GM18519 (cell line): ENCODE measurements at regions not wholly inside any gene's neighbourhood (a gene's known extent, or its start where the extent isn't known, plus 50 kb on each side); places are given as distances from the start of the nearest gene placed in this dataset.
A peak's percentile ranks its signal among the peaks of the same experiment; 100 is the strongest.

Experiments
- ATAC-seq: cut with Tn5 transposase; IDR thresholded peaks from one replicate; pipeline ENCODE4 v1.9.1; 2021; ENCODE audit warnings: mild to moderate bottlenecking, moderate library complexity; ENCODE audit not compliant: unreplicated experiment, low FRiP score

- no peak for ATAC-seq
Measured at GRCh38 chr5:174229514-174230370, 184.2 kb downstream of the NSG2 start.

GRCh38 chr5:174231956-174232487 lies 186.5 kb downstream of the NSG2 start:
- ATAC-seq = no peak

DNA sequence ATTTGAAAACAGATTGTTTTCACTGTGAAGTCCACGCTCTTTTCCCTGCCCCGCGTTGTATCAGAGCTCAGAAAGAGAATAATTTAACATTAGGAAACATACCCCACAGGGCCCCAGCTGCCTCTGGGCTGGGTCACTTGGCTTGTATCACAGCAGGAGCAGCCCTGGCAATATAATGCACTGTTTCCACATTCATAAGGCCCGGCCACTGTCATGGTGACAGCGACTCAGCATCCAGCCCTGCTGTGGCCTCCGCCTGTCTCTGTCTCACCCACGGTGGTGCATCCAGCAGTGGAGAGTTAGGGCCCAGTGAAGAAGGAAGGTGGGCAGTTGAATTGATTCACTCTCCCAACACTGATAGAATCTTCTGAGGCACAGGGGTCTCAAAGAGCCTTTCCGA lies 188.9 kb downstream of the NSG2 start:
- no peak for ATAC-seq

DNA sequence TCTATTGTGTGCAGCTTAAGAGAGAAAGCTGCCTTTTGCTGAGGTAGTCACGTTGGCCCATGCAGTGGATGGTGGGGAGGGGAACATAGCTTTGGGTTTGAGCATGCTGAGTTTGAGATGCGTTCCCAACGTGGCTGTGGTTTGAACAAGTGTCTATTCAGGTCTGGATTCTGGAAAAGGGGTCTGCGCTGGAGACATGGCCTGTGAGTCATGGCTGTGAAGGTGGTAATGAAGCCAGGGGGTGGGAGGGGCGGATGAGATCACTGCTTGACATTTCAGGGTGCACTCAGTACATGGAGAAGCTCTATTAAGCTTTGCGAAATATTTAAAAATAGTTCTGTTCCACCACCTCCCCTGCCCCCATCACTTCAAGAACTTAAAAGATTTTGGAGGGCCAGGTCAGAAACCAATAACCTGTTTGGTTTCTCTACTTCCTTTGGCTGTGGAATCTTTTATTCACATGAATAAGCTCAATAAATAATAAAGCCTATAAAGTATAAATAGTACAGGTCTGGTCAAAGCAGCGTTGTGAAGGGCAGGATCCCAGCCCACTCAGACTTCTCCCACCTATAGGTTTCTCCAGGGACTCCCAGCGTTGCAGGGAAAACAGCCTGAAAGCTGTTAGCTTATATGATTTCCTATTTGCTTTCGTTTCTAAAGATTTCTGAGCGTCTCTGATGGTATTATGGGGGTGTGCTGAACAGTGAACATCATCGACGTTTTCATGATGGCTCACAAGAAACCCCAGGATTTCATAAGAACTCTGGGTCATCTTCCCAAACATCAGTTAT lies 189.9 kb downstream of the NSG2 start:
- no peak for ATAC-seq

DNA sequence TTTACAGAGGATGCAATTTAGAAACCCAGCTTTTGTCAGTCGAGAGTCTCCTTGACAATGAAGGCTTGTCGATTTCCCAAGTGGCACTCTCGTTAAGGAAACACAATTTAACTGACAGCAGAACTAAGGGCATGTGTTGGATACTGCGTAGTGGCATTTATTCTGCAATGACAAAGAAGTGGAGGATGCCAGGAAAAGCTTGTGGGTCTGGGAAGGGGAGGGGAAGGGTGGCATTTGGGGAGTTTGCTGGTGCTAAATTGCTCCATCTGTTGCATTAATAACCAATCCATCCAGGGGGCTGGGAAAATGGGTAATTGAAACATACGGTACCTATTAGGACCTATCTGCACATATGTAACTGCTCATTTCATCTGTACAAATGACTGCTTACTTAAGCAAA lies 190.6 kb downstream of the NSG2 start:
- ATAC-seq = no peak

GRCh38 chr5:174239718-174240117 lies 194.2 kb downstream of the NSG2 start:
- ATAC-seq = no peak

DNA sequence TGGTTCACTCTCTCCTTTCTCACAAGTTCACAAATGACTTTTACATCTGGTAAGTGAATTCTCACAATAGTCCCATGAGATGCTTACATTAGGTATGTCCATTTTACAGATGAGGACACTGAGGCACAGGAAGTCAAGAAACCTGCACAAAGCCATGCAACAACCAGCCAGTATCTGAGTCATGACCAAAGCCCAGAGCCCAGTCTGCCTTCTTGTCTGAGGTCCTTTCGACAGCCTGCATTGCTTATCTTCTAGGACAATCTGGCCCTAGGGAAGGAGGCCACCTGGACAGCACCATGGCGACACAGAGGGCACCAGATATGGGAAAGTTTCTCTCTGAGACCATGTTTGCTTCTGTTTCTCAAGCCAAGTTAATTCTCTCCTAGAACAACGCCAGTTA lies 197.1 kb downstream of the NSG2 start:
- no peak for ATAC-seq

DNA sequence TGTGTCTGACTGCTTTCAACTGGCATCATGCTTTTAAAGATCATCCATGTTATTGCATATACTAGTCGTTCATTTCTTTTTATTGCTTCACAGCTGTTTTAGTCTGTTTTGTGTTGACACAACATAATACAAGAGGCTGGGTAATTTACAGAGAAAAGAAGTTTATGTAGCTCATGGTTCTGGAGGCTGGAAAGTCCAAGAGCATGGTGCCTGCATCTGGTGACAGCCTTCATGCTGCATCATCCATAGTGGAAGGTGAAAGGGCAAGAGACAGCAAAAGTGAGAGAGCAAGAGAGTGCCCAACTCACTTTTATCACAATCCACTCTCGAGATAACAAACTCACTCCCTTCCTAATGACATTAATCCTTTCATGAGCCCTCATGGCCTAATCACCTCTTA lies 198.4 kb downstream of the NSG2 start:
- no peak for ATAC-seq

- no peak for ATAC-seq
Measured at GRCh38 chr5:174245516-174246075, 200.1 kb downstream of the NSG2 start.

DNA sequence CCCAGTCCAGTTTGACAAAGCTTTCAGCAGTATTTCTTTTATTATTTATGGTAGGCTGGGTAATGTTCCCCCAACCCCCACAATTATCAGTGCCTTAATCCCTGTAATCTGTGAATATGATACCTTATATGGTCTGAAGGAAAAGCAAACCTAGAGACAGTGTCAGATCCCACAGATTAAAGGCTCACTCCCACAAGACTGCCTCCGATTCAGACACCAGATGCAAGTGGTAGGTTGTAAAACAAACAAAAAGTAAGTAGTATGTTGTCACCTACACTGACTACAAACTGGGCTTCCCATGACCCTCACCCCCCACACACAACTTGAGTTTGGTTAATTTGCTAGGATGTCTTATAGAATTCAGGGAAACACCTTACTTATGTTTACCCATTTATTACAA lies 201.2 kb downstream of the NSG2 start:
- ATAC-seq = no peak

DNA sequence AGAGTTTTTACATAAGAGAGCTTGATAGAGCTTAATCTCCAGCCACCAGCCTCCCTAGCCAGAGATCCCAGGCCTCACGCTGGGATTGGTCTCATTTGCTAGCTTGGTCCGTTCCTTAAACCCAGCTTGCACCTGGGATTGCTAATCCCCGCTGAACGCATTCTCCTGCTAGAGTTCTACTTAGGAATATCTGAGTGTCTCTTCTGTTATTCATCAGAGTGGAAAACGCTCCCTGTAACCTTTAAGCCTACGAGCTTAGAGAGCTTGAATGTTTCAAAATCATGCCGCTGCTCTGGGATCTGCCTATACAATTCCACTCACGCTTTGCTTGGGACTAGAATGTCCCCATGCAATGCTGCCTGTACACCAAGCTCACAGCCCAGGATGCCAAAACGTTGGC lies 201.8 kb downstream of the NSG2 start:
- no peak for ATAC-seq

DNA sequence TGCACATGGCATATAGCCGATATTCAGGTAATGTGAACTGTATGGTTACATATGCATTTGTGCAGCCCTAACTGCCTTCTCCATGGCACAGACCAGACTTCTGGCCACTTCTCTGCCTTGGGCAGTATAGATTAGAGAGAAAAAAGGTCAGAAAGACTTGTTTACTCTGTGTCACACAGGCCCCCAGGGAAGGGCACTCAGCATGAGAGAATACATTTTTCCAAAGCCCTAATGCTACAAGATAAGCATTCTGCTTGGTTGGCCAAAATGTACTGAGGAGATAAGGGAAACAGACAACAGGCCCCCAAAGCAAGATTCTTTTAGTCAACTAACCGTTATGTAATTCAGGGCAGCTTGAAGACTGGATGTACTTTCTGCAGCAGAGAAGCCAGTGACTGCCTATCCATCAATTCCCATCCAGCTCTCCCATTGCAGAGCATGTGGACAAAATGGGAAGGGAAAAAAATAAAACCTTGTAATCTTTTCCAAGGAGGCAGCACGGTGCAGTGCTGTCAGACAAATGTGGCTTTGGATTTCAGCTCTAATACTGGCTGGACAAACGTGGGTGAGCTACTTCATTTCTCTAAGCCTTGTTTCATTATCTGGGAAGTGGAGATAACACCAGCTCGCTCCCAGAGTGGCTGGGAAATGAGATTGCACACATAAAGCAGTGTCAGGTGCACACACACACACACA lies 205.9 kb downstream of the NSG2 start:
- no peak for ATAC-seq

GRCh38 chr5:174252121-174252520 lies 206.6 kb downstream of the NSG2 start:
- ATAC-seq = no peak

DNA sequence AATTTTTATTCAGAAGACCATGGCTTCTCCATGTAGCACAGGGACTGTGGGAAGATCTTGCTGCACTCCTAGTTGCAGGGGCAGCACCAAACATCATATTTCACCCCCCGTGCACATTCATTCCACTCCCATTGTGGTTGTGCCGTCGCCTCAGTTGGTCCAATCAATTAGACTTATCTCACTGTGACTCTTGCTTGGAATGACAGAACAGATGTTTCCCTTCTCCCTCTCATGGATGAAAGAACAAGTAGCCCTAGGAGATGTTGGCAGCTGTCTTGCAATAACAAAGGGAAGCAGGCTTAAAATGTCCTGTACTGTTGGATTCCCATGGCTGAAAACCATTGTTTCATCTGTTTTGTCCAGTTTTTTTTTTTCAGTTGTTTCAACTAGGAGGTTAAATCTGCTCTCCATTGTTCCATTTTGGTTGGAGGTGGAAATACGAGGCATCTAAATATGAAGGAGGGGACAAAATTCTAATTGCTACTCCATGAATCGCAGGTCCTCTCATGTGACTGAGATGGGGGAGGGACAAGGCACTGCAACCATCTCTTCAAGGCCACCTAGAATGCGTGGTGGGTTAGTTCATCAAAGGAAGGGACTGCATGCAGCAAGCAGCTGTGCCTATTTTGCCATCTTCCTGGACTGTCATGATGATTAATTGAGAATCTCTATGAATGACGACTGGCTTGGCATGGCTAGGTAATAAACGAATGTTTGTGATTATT lies 214.4 kb downstream of the NSG2 start:
- ATAC-seq = no peak

GRCh38 chr5:174271316-174271715 lies 225.8 kb downstream of the NSG2 start:
- ATAC-seq = no peak

DNA sequence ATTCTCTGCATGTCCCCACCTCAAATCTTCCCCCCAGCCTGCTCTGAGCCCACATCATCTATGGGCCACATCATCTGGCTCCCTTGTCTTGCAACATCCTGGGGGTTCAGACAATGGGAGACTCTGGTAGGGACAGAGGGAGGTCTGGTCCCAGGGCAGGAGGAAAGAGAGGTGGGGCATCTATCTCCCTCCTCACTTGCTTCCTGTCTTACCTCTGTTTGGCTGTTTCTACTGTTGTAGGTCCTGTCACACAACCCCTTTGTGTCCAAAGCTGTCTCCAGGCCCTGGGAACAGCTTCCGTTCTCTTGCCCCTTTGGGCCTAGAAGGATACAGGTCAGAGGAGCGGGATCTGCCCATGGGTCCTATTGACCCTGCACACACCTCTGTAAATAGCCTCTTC lies 227.2 kb downstream of the NSG2 start:
- no peak for ATAC-seq

DNA sequence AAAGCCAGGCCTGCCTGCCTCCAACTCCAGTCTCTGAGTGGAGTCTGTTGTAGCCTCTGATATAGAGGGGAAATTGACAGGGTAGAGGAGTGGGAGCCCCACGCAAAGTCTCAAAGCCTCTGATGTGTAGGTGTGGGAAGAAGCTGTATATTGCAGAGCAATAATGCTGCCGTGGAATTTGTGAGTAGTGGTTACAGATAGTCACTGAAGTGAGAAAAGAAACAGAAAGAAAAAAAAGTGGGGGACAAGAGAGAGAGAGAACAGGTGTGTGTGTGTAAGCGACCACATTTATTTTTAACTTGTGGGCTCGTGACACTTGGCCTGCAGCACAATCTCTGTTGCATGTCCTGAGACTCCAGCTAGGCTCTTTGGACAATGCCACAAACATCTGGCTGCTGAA lies 227.8 kb downstream of the NSG2 start:
- ATAC-seq = peak; percentile 83

GRCh38 chr5:174275959-174276358 lies 230.5 kb downstream of the NSG2 start:
- ATAC-seq = no peak

DNA sequence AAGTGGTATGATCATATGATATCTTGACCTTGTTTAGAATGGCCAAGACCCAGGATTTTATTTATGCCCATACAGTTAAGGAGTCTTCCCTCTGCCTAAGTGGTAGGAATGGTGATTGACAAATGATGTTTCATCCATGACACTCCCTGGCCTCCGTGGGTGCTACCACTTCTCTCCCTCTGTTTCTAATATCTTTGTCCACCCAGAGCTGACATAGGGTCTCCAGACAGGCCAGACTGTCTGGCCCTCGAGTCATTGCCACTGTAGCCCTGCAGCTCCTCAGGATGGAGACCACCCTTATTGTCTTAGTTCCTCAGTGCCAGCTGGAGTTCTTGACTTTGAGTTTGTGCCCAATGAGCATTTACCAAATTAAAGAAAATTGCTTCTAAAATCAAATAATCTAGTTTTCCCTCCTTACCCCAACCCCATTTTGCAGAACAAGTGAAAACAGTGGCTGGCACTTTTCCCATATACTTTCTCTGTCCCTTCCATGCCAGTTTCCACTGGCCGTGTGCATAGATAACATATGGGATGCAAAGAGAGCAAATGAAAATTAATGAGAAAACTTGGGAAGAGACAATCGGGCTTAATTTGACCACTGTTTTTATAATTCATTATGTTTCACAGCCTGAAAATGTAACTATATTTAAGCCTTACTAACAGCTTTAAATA lies 235.7 kb downstream of the NSG2 start:
- ATAC-seq = no peak
